Left lung (tissue), 4 donors: ENCODE measurements at regions not wholly inside any gene's neighbourhood (a gene's known extent, or its start where the extent isn't known, plus 50 kb on each side); places are given as distances from the start of the nearest gene placed in this dataset.
"Not testable (repeated sequence)": the region's sequence is repeated elsewhere in the genome, so short reads cannot be mapped to it uniquely, and the experiment has no call there.

Source experiments
- ATAC-seq: fragments of 200-7000 bp; cut with Tn5 transposase; one replicate; pipeline ENCODE4 v1.9.1; 2020; ENCODE audit warnings: moderate library complexity
- DNase-seq, 4 donors: peaks; one replicate each; pipeline ENCODE4 v3.0.0-alpha.2; 2013 to 2020
- H3K27ac ChIP-seq, 2 donors: fragments of 200-600 bp; sonication (generic) in 1 of 2; one replicate each; pipeline versions ENCODE4 v1.5.0 to v1.8.0; 2020 to 2021
- H3K27me3 ChIP-seq, 2 donors: fragments of 200-600 bp; sonication (generic) in 1 of 2; one replicate each; pipeline versions ENCODE4 v1.5.0 to v1.8.0; 2020 to 2021
- H3K36me3 ChIP-seq, 2 donors: fragments of 200-600 bp; sonication (generic) in 1 of 2; one replicate each; pipeline versions ENCODE4 v1.5.0 to v1.8.0; 2020 to 2021
- H3K4me1 ChIP-seq, 2 donors: fragments of 200-600 bp; one replicate each; pipeline ENCODE4 v1.8.0; 2021
- H3K4me3 ChIP-seq, 2 donors: fragments of 200-600 bp; sonication (generic) in 1 of 2; one replicate each; pipeline versions ENCODE4 v1.5.0 to v1.8.0; 2020 to 2021; ENCODE audit warnings: mild to moderate bottlenecking in 1 of 2
- H3K9me3 ChIP-seq, 2 donors: fragments of 200-600 bp; sonication (generic) in 1 of 2; one replicate each; pipeline versions ENCODE4 v1.5.0 to v1.8.0; 2020 to 2021
- CTCF ChIP-seq, 2 donors: fragments of 200-600 bp; sonication (generic) in 1 of 2; IDR thresholded peaks; one replicate each; pipeline versions ENCODE4 v1.5.0 to v1.8.0; 2021; ENCODE audit warnings: antibody characterized with exemption in 2 of 2
- intact Hi-C, 2 donors: fragments of 100-400 bp; cut with DNase I; formaldehyde crosslinking; loops; one replicate each; pipeline versions ENCODE4 v1.11.2 to v1.14.2; 2022
- donor health status: DM: no; HTN: yes; CAD: no.
- donor health status: DM: no; HTN: no; CAD: no.

DNA sequence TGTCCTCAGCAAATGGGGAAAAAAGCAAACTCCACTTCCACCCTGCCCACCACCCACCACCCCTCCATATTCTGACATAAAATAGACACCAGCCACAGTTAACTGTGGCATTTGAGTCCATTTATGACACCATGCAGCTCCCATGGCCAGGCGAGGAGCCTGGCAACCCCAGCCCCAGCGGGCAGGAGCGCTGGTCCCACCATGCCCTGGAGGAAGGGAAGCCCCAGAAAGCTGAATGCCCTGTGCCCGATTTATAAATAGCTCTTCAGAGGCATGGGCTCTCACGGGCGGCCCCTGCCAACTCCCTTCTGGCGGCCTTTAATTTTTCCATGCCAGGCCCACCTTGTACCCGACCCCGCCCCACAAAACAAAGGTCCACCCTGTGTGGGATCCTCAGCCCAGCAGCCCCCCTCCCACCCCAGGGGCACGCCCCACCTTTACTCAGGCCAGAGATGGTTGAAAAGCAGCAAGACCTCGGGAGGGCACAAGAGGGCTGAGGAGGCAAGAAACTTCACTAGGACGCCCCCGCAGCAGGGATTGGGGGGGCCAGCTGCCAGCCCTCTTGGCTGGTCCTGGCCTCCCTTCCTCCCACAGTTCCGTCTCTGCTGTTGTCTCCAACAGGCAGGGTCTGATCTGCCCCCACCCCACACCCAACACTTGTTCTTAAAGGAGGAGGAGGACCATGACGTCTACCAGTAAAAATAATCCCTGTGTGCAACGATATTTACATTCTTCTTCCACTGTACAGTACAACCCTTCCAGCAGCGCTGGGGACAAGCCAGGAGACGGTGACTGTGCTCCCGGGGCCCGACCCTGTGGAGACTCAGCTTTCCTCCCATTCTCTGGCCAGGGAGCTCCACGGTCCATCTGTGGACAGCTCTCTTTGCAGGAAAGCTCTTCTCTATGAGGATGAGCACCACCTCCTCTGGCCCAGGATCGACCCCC lies 115.6 kb upstream of the CDYL start:
- DNase-seq (no peak), ATAC-seq (no peak)
- H3K9me3 ChIP-seq: no peaks in the 10 kb centered on the region
- intact Hi-C loops: no loop called here
- no peak overlapping the region for H3K4me3 ChIP-seq
- H3K27ac ChIP-seq: no peak overlapping the region
- no peaks in the 10 kb centered on the region for H3K27me3 ChIP-seq
- H3K4me1 ChIP-seq: no peaks in the 10 kb centered on the region
- no peaks in the 10 kb centered on the region for H3K36me3 ChIP-seq
- no peak for TF ChIP-seq CTCF (IDR thresholded peaks at IDR 0.05)

- H3K27me3 ChIP-seq, H3K9me3 ChIP-seq, DNase-seq, intact Hi-C loops, H3K4me1 ChIP-seq, H3K4me3 ChIP-seq, H3K27ac ChIP-seq, H3K36me3 ChIP-seq, ATAC-seq: not testable (repeated sequence)
These were observed 116.5 kb upstream of the CDYL start for GRCh38 chr6:4659719-4660118.

GRCh38 chr6:4658486-4658885 lies 117.7 kb upstream of the CDYL start:
- intact Hi-C loops: no loop called here
- no peak for TF ChIP-seq CTCF (IDR thresholded peaks at IDR 0.05)
- no peak overlapping the region for H3K27ac ChIP-seq
- H3K4me3 ChIP-seq: no peak overlapping the region
- DNase-seq: no peak
- H3K9me3 ChIP-seq: no peaks in the 10 kb centered on the region
- no peak for ATAC-seq
- H3K36me3 ChIP-seq: no peaks in the 10 kb centered on the region
- H3K27me3 ChIP-seq: no peaks in the 10 kb centered on the region
- H3K4me1 ChIP-seq: no peaks in the 10 kb centered on the region

DNA sequence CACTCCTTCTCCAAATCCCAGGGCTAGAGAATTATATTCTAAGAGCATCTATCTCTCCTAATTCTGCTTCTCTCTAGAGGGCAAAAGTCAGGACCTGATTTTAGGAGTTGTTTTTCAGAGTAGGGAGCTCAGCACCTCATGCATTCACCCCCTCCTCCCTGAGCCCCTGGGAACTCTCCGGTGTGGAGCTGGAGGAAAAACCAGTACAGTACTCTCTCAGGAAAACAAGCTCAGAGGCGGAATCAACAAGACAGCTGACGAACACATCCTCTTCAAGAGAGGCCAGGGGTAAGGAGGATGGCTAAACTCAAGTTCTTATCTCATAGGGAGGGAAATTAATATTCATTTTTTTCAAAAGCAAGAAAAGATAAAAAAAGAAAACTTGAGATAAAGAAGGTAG lies 120.1 kb upstream of the CDYL start:
- Histone ChIP-seq H3K36me3 (no peaks in the 10 kb centered on the region), H3K27ac (no peak overlapping the region), H3K27me3 (no peaks in the 10 kb centered on the region), H3K4me1 (no peaks in the 10 kb centered on the region), H3K9me3 (peaks cover 0 to 6% of the 10 kb centered on the region in 2 donors), H3K4me3 (no peak overlapping the region)
- intact Hi-C loops: no loop called here
- TF ChIP-seq CTCF (IDR thresholded peaks at IDR 0.05): no peak
- no peak for ATAC-seq
- no peak for DNase-seq

GRCh38 chr6:4655196-4656025 lies 120.8 kb upstream of the CDYL start:
- intact Hi-C loops: no loop called here
- ATAC-seq (no peak), DNase-seq (no peak)

More at GRCh38 chr6:4655196-4656025, 120.8 kb upstream of the CDYL start:
- Histone ChIP-seq H3K4me1 (no peaks in the 10 kb centered on the region), H3K9me3 (peaks cover 0 to 6% of the 10 kb centered on the region in 2 donors), H3K4me3 (no peak overlapping the region), H3K27me3 (no peaks in the 10 kb centered on the region), H3K36me3 (no peaks in the 10 kb centered on the region), H3K27ac (no peak overlapping the region)
- TF ChIP-seq CTCF (IDR thresholded peaks at IDR 0.05): no peak
